Endothelial cell of umbilical vein (primary cell): ENCODE measurements at regions not wholly inside any gene's neighbourhood (a gene's known extent, or its start where the extent isn't known, plus 50 kb on each side); places are given as distances from the start of the nearest gene placed in this dataset.

Source experiments
- BruUV-seq: library from RNA; stranded (reverse); fragments of 400-500 nt; replicated peaks from 2 replicates; lab custom pipeline; 2021; lab: Mats Ljungman, UMichigan
- CTCF ChIA-PET: fragments of 300-600, 350-600 bp; sonication (Branson Sonifier 250); formaldehyde crosslinking; loops from one replicate; lab custom pipeline; 2021; ENCODE audit warnings: antibody characterized with exemption, inconsistent platforms; lab: Charles Lee
- POLR2A ChIA-PET: fragments of 300-600, 350-600 bp; sonication (Branson Sonifier 250); formaldehyde crosslinking; loops from one replicate; lab custom pipeline; 2021; ENCODE audit warnings: antibody characterized with exemption, inconsistent platforms; lab: Charles Lee
- DNase-seq: peaks from one replicate; pipeline ENCODE4 v3.0.0-alpha.2; 2011; ENCODE audit warnings: low read depth, low spot score
- FAIRE-seq: peaks from 2 replicates; lab custom pipeline; 2011; peaks lifted over from hg19 to GRCh38; lab: Jason Lieb, UNC
- H2AFZ ChIP-seq: 2 replicates; pipeline ENCODE4 v1.6.0; 2012; ENCODE audit warnings: low read depth, low read length, control low read depth, inconsistent platforms
- H3K27ac ChIP-seq: 2 replicates; pipeline ENCODE4 v1.5.1; 2011; ENCODE audit warnings: low read depth, mild to moderate bottlenecking, control low read depth, low read length, moderate library complexity; ENCODE audit not compliant: insufficient read depth
- H3K27me3 ChIP-seq, 2 experiments: 2 replicates each; pipeline versions ENCODE4 v1.6.0 to v1.6.1; 2011; ENCODE audit warnings: low read length in 2 of 2, mixed read lengths in 1 of 2; ENCODE audit not compliant: control insufficient read depth in 2 of 2, insufficient read depth in 2 of 2
- H3K36me3 ChIP-seq, 2 experiments: 2 replicates in 1 of 2; 3 replicates in 1 of 2; pipeline ENCODE4 v1.5.1; 2011; ENCODE audit warnings: low read length in 2 of 2, mild to moderate bottlenecking in 1 of 2, moderate library complexity in 1 of 2; ENCODE audit not compliant: control insufficient read depth in 2 of 2, insufficient read depth in 2 of 2; ENCODE audit errors: extremely low read depth in 1 of 2
- H3K4me1 ChIP-seq: 3 replicates; pipeline ENCODE4 v1.5.1; 2011; ENCODE audit warnings: mild to moderate bottlenecking, low read length; ENCODE audit not compliant: control insufficient read depth, insufficient read depth; ENCODE audit errors: extremely low read depth
- H3K4me2 ChIP-seq: 2 replicates; pipeline ENCODE4 v1.6.1; 2011; ENCODE audit warnings: low read length, control low read depth, mixed read lengths; ENCODE audit not compliant: insufficient read depth
- H3K4me3 ChIP-seq, 3 experiments: fragments of 200-600 bp in 1 of 3; sonication (generic), shearing (Covaris generic) in 1 of 3; replicated peaks in 1 of 3; 2 replicates each; pipeline ENCODE4 v1.5.1; 2011 to 2016; ENCODE audit warnings: control low read depth in 3 of 3, low read length in 3 of 3, mild to moderate bottlenecking in 2 of 3, inconsistent platforms in 1 of 3, low read depth in 1 of 3, moderate library complexity in 1 of 3; ENCODE audit not compliant: insufficient read depth in 1 of 3
- H3K79me2 ChIP-seq: 2 replicates; pipeline ENCODE4 v1.6.0; 2012; ENCODE audit warnings: low read length, inconsistent platforms; ENCODE audit not compliant: control insufficient read depth, insufficient read depth
- H3K9ac ChIP-seq: replicated peaks from 2 replicates; pipeline ENCODE3; 2011; ENCODE audit warnings: low read length, control low read depth; ENCODE audit not compliant: insufficient read depth; ENCODE audit errors: extremely low read depth
- H3K9me1 ChIP-seq: replicated peaks from 3 replicates; pipeline ENCODE4 v1.6.0; 2011; ENCODE audit warnings: mild to moderate bottlenecking, low read length; ENCODE audit not compliant: control insufficient read depth, insufficient read depth; ENCODE audit errors: extremely low read depth
- H3K9me3 ChIP-seq: replicated peaks from 2 replicates; pipeline ENCODE4 v1.5.1; 2012; ENCODE audit warnings: low read length, inconsistent platforms; ENCODE audit not compliant: control insufficient read depth, insufficient read depth
- H4K20me1 ChIP-seq: replicated peaks from 2 replicates; pipeline ENCODE3; 2011; ENCODE audit warnings: mild to moderate bottlenecking, low read length; ENCODE audit not compliant: control insufficient read depth, insufficient read depth; ENCODE audit errors: extremely low read depth
- CTCF ChIP-seq, 2 donors: IDR thresholded peaks; 1 replicate in 1 of 2; 2 replicates in 1 of 2; pipeline ENCODE4 v1.5.1; 2011; ENCODE audit warnings: low read length in 2 of 2, mild to moderate bottlenecking in 2 of 2, moderate library complexity in 2 of 2, control low read depth in 1 of 2, inconsistent platforms in 1 of 2, low read depth in 1 of 2; ENCODE audit not compliant: insufficient read depth in 1 of 2; ENCODE audit errors: extremely low read depth in 1 of 2
- EZH2 ChIP-seq: IDR thresholded peaks from 2 replicates; pipeline ENCODE4 v1.6.1; 2012; ENCODE audit warnings: borderline replicate concordance, low read depth, mild to moderate bottlenecking, moderate library complexity, low read length, inconsistent platforms; ENCODE audit not compliant: severe bottlenecking
- FOS ChIP-seq: IDR thresholded peaks from 2 replicates; pipeline ENCODE4 v1.6.1; 2011; ENCODE audit warnings: mild to moderate bottlenecking, low read length, moderate library complexity, borderline replicate concordance; ENCODE audit not compliant: insufficient read depth
- GATA2 ChIP-seq: IDR thresholded peaks from 2 replicates; pipeline ENCODE4 v1.7.0; 2011; ENCODE audit warnings: low read depth, mild to moderate bottlenecking, moderate library complexity, mixed read lengths, low read length; ENCODE audit not compliant: insufficient read length, insufficient read depth
- JUN ChIP-seq: IDR thresholded peaks from 2 replicates; pipeline ENCODE4 v1.6.1; 2011; ENCODE audit warnings: borderline replicate concordance, low read depth; ENCODE audit not compliant: insufficient read length, insufficient read depth
- MAX ChIP-seq: IDR thresholded peaks from 2 replicates; pipeline ENCODE4 v1.6.1; 2011; ENCODE audit not compliant: insufficient read depth, insufficient read length
- MYC ChIP-seq: IDR thresholded peaks from one replicate; pipeline ENCODE4 v1.6.1; 2011; ENCODE audit warnings: mild to moderate bottlenecking, low read depth, low read length
- POLR2A ChIP-seq: IDR thresholded peaks from 2 replicates; pipeline ENCODE4 v1.6.1; 2012; ENCODE audit warnings: low read depth, mild to moderate bottlenecking, control low read depth, low read length
- POLR2AphosphoS5 ChIP-seq: IDR thresholded peaks from 2 replicates; pipeline ENCODE4 v1.6.1; 2012; ENCODE audit warnings: low read depth, mild to moderate bottlenecking, control low read depth, low read length, moderate library complexity; ENCODE audit not compliant: insufficient read depth
- dilution Hi-C: fragments of 300-500 bp; cut with MboI; formaldehyde crosslinking; loops from one replicate; pipeline ENCODE4 v1.15.0; 2019; ENCODE audit warnings: low sequenced_read_pairs; ENCODE audit not compliant: extremely low pct_ligation_motif_present
- intact Hi-C: fragments of 100-400 bp; cut with micrococcal nuclease; formaldehyde crosslinking; loops from one replicate; pipeline ENCODE4 v1.10.0; 2022

DNA sequence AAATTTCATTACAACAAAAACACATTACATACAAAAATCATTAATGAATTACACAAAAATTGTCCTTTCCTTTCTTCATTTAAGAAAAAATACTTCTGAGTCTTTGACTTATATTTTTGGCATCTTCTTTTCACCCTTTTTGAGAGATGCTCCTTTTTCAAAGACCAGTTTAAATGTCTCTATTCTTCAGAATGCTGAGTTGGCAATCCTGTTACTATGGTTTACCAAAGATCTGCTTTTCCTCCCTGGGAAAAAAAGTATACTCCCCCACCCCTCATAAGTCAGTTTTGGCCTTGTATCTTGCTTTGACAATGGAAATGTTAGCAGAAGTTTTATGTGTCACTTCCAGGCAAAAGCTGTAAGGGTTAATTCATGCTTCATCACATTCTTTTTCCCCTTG, 198.4 kb upstream of the GRM3 start:
- DNase-seq (no peak), FAIRE-seq (no peak)
- no peaks in the 10 kb centered on the region for H3K79me2 ChIP-seq
- H3K9me1 ChIP-seq, result no peaks in the 10 kb centered on the region
- no peaks in the 10 kb centered on the region for H3K36me3 ChIP-seq
- H3K4me3 ChIP-seq, result no peak overlapping the region
- TF ChIP-seq GATA2 (no peak), MYC (no peak), MAX (no peak), POLR2A (no peak), POLR2AphosphoS5 (no peak), EZH2 (no peak), CTCF (IDR thresholded peaks at IDR 0.05; ENCODE audit: extremely low read depth in 1 of 2, insufficient read depth in 1 of 2, low read depth in 1 of 2, low read length in 2 of 2) (no peak), JUN (no peak), FOS (no peak)
- H3K27ac ChIP-seq, result no peak overlapping the region
- H2AFZ ChIP-seq, result no peak overlapping the region
- H3K9me3 ChIP-seq, result no peaks in the 10 kb centered on the region
- no peaks in the 10 kb centered on the region for H3K27me3 ChIP-seq
- ChIA-PET POLR2A (no interaction called here), CTCF (no interaction called here)
- no peak overlapping the region for H3K4me2 ChIP-seq
- H4K20me1 ChIP-seq, result no peaks in the 10 kb centered on the region
- intact Hi-C loops (no loop called here), dilution Hi-C loops (no loop called here)
- H3K4me1 ChIP-seq, result no peaks in the 10 kb centered on the region
- no peak overlapping the region for H3K9ac ChIP-seq
- BruUV-seq, result no TSS peak
